WTC11 (cell line): ENCODE measurements at regions not wholly inside any gene's neighbourhood (a gene's known extent, or its start where the extent isn't known, plus 50 kb on each side); places are given as distances from the start of the nearest gene placed in this dataset.

Source experiments
- ATAC-seq: fragments of 200-7000 bp; cut with Tn5 transposase; 2 replicates; pipeline ENCODE4 v1.10.0; 2021; ENCODE audit warnings: mild to moderate bottlenecking, moderate library complexity
- CTCF ChIA-PET: fragments of 300-600 bp; sonication (Branson Sonifier 250); formaldehyde crosslinking; loops from one replicate; lab custom pipeline; 2021; ENCODE audit warnings: antibody characterized with exemption; lab: Charles Lee
- POLR2A ChIA-PET: fragments of 350-600 bp; sonication (Branson Sonifier 250); formaldehyde crosslinking; loops from one replicate; lab custom pipeline; 2021; ENCODE audit warnings: antibody characterized with exemption; lab: Charles Lee
- DNase-seq: peaks from one replicate; pipeline ENCODE4 v3.0.0; 2021; ENCODE audit warnings: low spot score
- H3K27ac Mint-ChIP-seq: 2 replicates; pipeline ENCODE4 v1.8.0; 2021; ENCODE audit warnings: mixed read lengths
- H3K27me3 Mint-ChIP-seq: 2 replicates; pipeline ENCODE4 v1.8.0; 2021; ENCODE audit warnings: low read depth, mild to moderate bottlenecking, moderate library complexity, mixed read lengths
- H3K36me3 Mint-ChIP-seq: 2 replicates; pipeline ENCODE4 v1.8.0; 2021; ENCODE audit warnings: mixed read lengths
- H3K4me1 Mint-ChIP-seq: 2 replicates; pipeline ENCODE4 v1.8.0; 2022; ENCODE audit warnings: mixed read lengths
- H3K4me3 Mint-ChIP-seq: 2 replicates; pipeline ENCODE4 v1.8.0; 2021; ENCODE audit warnings: mild to moderate bottlenecking, moderate library complexity, mixed read lengths
- H3K9me3 Mint-ChIP-seq: 2 replicates; pipeline ENCODE4 v1.8.0; 2021; ENCODE audit warnings: mixed read lengths
- CTCF ChIP-seq: fragments of 200-600 bp; IDR thresholded peaks from 2 replicates; pipeline ENCODE4 v1.8.0; 2022; ENCODE audit warnings: antibody characterized with exemption
- ELF4 ChIP-seq: sonication (generic); formaldehyde crosslinking; IDR thresholded peaks from 2 replicates; pipeline ENCODE4 v1.8.1; 2022; ENCODE audit warnings: low read depth, mild to moderate bottlenecking, moderate library complexity, missing genetic modification reagents
- ERG ChIP-seq: fragments of 250-450 bp; sonication (Bioruptor Pico); IDR thresholded peaks from 2 replicates; pipeline ENCODE4 v1.8.0; 2021; ENCODE audit warnings: mild to moderate bottlenecking
- ETV6 ChIP-seq: sonication (generic); formaldehyde crosslinking; IDR thresholded peaks from 2 replicates; pipeline ENCODE4 v1.8.1; 2022; ENCODE audit warnings: mild to moderate bottlenecking, missing genetic modification reagents
- FOXJ3 ChIP-seq: sonication (generic); formaldehyde crosslinking; IDR thresholded peaks from 2 replicates; pipeline ENCODE4 v1.9.0; 2021; ENCODE audit warnings: missing genetic modification reagents, mild to moderate bottlenecking, borderline replicate concordance
- GRHL2 ChIP-seq: fragments of 250-450 bp; sonication (Bioruptor Pico); IDR thresholded peaks from 2 replicates; pipeline ENCODE4 v1.8.0; 2022; ENCODE audit warnings: mild to moderate bottlenecking, moderate library complexity; ENCODE audit not compliant: insufficient replicate concordance, severe bottlenecking
- IRF1 ChIP-seq: sonication (generic); formaldehyde crosslinking; IDR thresholded peaks from 2 replicates; pipeline ENCODE4 v1.8.0; 2023; ENCODE audit warnings: missing genetic modification reagents
- JUN ChIP-seq: sonication (generic); formaldehyde crosslinking; IDR thresholded peaks from 2 replicates; pipeline ENCODE4 v1.8.0; 2023; ENCODE audit warnings: mild to moderate bottlenecking, missing genetic modification reagents
- KAT7 ChIP-seq: sonication (generic); formaldehyde crosslinking; IDR thresholded peaks from 2 replicates; pipeline ENCODE4 v1.8.1; 2023; ENCODE audit warnings: missing genetic modification reagents, mild to moderate bottlenecking, borderline replicate concordance
- MAX ChIP-seq: sonication (generic); formaldehyde crosslinking; IDR thresholded peaks from 2 replicates; pipeline ENCODE4 v1.8.0; 2022; ENCODE audit warnings: mild to moderate bottlenecking, missing genetic modification reagents
- RELA ChIP-seq: sonication (generic); formaldehyde crosslinking; IDR thresholded peaks from 2 replicates; pipeline ENCODE4 v1.8.1; 2022; ENCODE audit warnings: missing genetic modification reagents, mild to moderate bottlenecking, borderline replicate concordance
- SMAD4 ChIP-seq: sonication (generic); formaldehyde crosslinking; IDR thresholded peaks from 2 replicates; pipeline ENCODE4 v1.8.0; 2022; ENCODE audit warnings: mild to moderate bottlenecking, missing genetic modification reagents
- STAT6 ChIP-seq: sonication (generic); formaldehyde crosslinking; conservative IDR thresholded peaks from 2 replicates; pipeline ENCODE4 v1.8.1; 2023; ENCODE audit warnings: mild to moderate bottlenecking, low read depth, missing genetic modification reagents, moderate library complexity
- TCF7 ChIP-seq: sonication (generic); formaldehyde crosslinking; IDR thresholded peaks from 2 replicates; pipeline ENCODE4 v1.8.0; 2022; ENCODE audit warnings: mild to moderate bottlenecking, low read depth, missing genetic modification reagents, moderate library complexity
- TP53 ChIP-seq: sonication (generic); formaldehyde crosslinking; IDR thresholded peaks from 2 replicates; pipeline ENCODE4 v1.8.1; 2023; ENCODE audit warnings: mild to moderate bottlenecking, missing genetic modification reagents
- USF2 ChIP-seq: sonication (generic); formaldehyde crosslinking; IDR thresholded peaks from 2 replicates; pipeline ENCODE4 v1.8.1; 2023; ENCODE audit warnings: mild to moderate bottlenecking, missing genetic modification reagents, moderate library complexity
- ZNF121 ChIP-seq: sonication (generic); formaldehyde crosslinking; IDR thresholded peaks from 2 replicates; pipeline ENCODE4 v1.8.0; 2023; ENCODE audit warnings: missing genetic modification reagents
- ZNF232 ChIP-seq: sonication (generic); formaldehyde crosslinking; IDR thresholded peaks from 2 replicates; pipeline ENCODE4 v1.8.0; 2022; ENCODE audit warnings: mild to moderate bottlenecking, missing genetic modification reagents
- ZNF396 ChIP-seq: fragments of 250-450 bp; sonication (Bioruptor Pico); IDR thresholded peaks from 2 replicates; pipeline ENCODE4 v1.8.0; 2021; ENCODE audit warnings: mild to moderate bottlenecking, moderate library complexity, borderline replicate concordance
- ZNF512 ChIP-seq: sonication (generic); formaldehyde crosslinking; IDR thresholded peaks from 2 replicates; pipeline ENCODE4 v1.8.1; 2022; ENCODE audit warnings: missing genetic modification reagents, borderline replicate concordance

GRCh38 chr6:99114769-99115406 is 167.1 kb upstream of the FBXL4 start (continued):
- TF ChIP-seq JUN (CRISPR knock-in tag), result no peak
- TF ChIP-seq GRHL2, result no peak
- no peak for TF ChIP-seq IRF1
- TF ChIP-seq KAT7, result no peak
- TF ChIP-seq ZNF121 (CRISPR knock-in tag), result no peak
- no peak for TF ChIP-seq RELA (CRISPR knock-in tag)
- TF ChIP-seq ZNF232 (CRISPR knock-in tag), result no peak

GRCh38 chr6:99111590-99111989 is 163.8 kb upstream of the FBXL4 start:
- ChIA-PET CTCF (no interaction called here), POLR2A (no interaction called here)
- no peak overlapping the region for H3K4me3 Mint-ChIP-seq
- H3K4me1 Mint-ChIP-seq, result peaks cover 4% of the 10 kb centered on the region; the same call in 1 of the 2 replicates
- peaks cover 18% of the 10 kb centered on the region for H3K9me3 Mint-ChIP-seq
- no peaks in the 10 kb centered on the region for H3K36me3 Mint-ChIP-seq
- no peak for ATAC-seq
- H3K27me3 Mint-ChIP-seq, result no peaks in the 10 kb centered on the region
- H3K27ac Mint-ChIP-seq, result no peak overlapping the region
- no peak for TF ChIP-seq ZNF121 (CRISPR knock-in tag)
- TF ChIP-seq TP53, result no peak
- TF ChIP-seq SMAD4 (CRISPR knock-in tag), result no peak
- TF ChIP-seq ZNF396 (CRISPR knock-in tag), result no peak
- no peak for DNase-seq

GRCh38 chr6:99110029-99110428 is 162.3 kb upstream of the FBXL4 start:
- no peaks in the 10 kb centered on the region for H3K36me3 Mint-ChIP-seq
- H3K9me3 Mint-ChIP-seq, result peaks cover 18% of the 10 kb centered on the region
- no peaks in the 10 kb centered on the region for H3K27me3 Mint-ChIP-seq
- no peak overlapping the region for H3K4me3 Mint-ChIP-seq
- TF ChIP-seq MAX (no peak), ELF4 (no peak)
- ChIA-PET CTCF (interaction anchor here (0.7 to 2.7 kb wide), 5 partner anchors 9 to 1673 kb away, joined by 3 to 22 read pairs (median 4); no protein-coding TSS in a partner anchor), POLR2A (no interaction called here)
- ATAC-seq (no peak), DNase-seq (no peak)
- peaks cover 4% of the 10 kb centered on the region; the same call in 1 of the 2 replicates for H3K4me1 Mint-ChIP-seq
- no peak overlapping the region for H3K27ac Mint-ChIP-seq

- no peak overlapping the region for H3K27ac Mint-ChIP-seq
- peaks cover 18% of the 10 kb centered on the region for H3K9me3 Mint-ChIP-seq
- H3K36me3 Mint-ChIP-seq, result no peaks in the 10 kb centered on the region
- DNase-seq (no peak), ATAC-seq (no peak)
- ChIA-PET CTCF (interaction anchor here (2.3 kb wide), 1 partner anchor 15 kb away, joined by 8 read pairs; no protein-coding TSS in a partner anchor), POLR2A (no interaction called here)
- H3K27me3 Mint-ChIP-seq, result no peaks in the 10 kb centered on the region
- H3K4me1 Mint-ChIP-seq, result peaks cover under 1% of the 10 kb centered on the region
- H3K4me3 Mint-ChIP-seq, result no peak overlapping the region
- no peak for TF ChIP-seq ETV6 (CRISPR knock-in tag)
- no peak for TF ChIP-seq FOXJ3
- TF ChIP-seq ERG (CRISPR knock-in tag), result no peak
- TF ChIP-seq GRHL2, result no peak
- no peak for TF ChIP-seq TCF7 (CRISPR knock-in tag)
- no peak for TF ChIP-seq CTCF
- TF ChIP-seq USF2 (CRISPR knock-in tag), result no peak
- TF ChIP-seq IRF1, result no peak
- TF ChIP-seq ZNF512 (CRISPR knock-in tag), result no peak
- no peak for TF ChIP-seq STAT6 (CRISPR knock-in tag)
Measured at GRCh38 chr6:99104218-99104617, 156.5 kb upstream of the FBXL4 start.
